SJSA1 (cell line): ENCODE measurements at regions not wholly inside any gene's neighbourhood (a gene's known extent, or its start where the extent isn't known, plus 50 kb on each side); places are given as distances from the start of the nearest gene placed in this dataset.
"Not testable (repeated sequence)": the region's sequence is repeated elsewhere in the genome, so short reads cannot be mapped to it uniquely, and the experiment has no call there.

Experiments
- DNase-seq, 2 experiments: peaks; one replicate each; pipeline ENCODE4 v3.0.0-alpha.2; 2015 to 2020; ENCODE audit warnings: low spot score in 2 of 2, low read depth in 1 of 2
- H3K27ac ChIP-seq: fragments of 250-450 bp; sonication (Bioruptor Pico); 2 replicates; pipeline ENCODE4 v1.5.1; 2020; ENCODE audit warnings: mild to moderate bottlenecking, moderate library complexity
- H3K27me3 ChIP-seq: fragments of 250-450 bp; sonication (Bioruptor Pico); replicated peaks from 2 replicates; pipeline ENCODE4 v1.5.1; 2020; ENCODE audit warnings: mild to moderate bottlenecking, moderate library complexity
- H3K36me3 ChIP-seq: fragments of 250-450 bp; sonication (Bioruptor Pico); 2 replicates; pipeline ENCODE4 v1.5.1; 2020; ENCODE audit warnings: mild to moderate bottlenecking
- H3K4me1 ChIP-seq: fragments of 250-450 bp; sonication (Bioruptor Pico); replicated peaks from 2 replicates; pipeline ENCODE4 v1.6.1; 2021; ENCODE audit warnings: mild to moderate bottlenecking
- H3K4me3 ChIP-seq: fragments of 250-450 bp; sonication (Bioruptor Pico); 2 replicates; pipeline ENCODE4 v1.5.1; 2020; ENCODE audit warnings: mild to moderate bottlenecking
- H3K9me3 ChIP-seq: fragments of 250-450 bp; sonication (Bioruptor Pico); replicated peaks from 2 replicates; pipeline ENCODE4 v1.5.1; 2020; ENCODE audit warnings: mild to moderate bottlenecking

DNA sequence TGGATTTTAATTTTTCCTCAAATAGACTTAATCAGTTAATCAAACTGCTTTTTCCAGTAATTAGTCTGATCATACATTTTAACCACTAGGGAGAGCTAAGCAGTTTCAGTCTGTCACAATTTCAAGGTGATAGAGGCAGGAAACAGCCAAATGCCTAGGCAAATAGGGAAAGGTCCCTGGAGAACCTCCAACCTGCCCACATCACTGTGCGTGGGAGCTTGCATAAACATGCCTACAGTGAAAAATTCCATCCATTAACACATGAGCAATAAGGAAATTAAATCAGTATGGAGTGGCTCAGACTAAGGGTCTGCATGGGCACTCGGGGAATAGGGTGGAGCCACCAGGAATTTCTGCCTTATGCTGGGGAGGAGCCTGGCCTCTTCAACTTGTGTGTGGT, 74.6 kb downstream of the AASDHPPT start:
- Histone ChIP-seq H3K4me3 (no peak overlapping the region), H3K36me3 (no peaks in the 10 kb centered on the region), H3K27ac (no peak overlapping the region), H3K9me3 (no peaks in the 10 kb centered on the region), H3K27me3 (no peaks in the 10 kb centered on the region), H3K4me1 (no peaks in the 10 kb centered on the region)
- DNase-seq: no peak

- H3K27ac ChIP-seq: no peak overlapping the region
- H3K4me3 ChIP-seq: no peak overlapping the region
- no peaks in the 10 kb centered on the region for H3K27me3 ChIP-seq
- no peak for DNase-seq
- no peaks in the 10 kb centered on the region for H3K36me3 ChIP-seq
- no peaks in the 10 kb centered on the region for H3K9me3 ChIP-seq
- no peaks in the 10 kb centered on the region for H3K4me1 ChIP-seq
These were observed 75.4 kb downstream of the AASDHPPT start for GRCh38 chr11:106152824-106153223.

DNA sequence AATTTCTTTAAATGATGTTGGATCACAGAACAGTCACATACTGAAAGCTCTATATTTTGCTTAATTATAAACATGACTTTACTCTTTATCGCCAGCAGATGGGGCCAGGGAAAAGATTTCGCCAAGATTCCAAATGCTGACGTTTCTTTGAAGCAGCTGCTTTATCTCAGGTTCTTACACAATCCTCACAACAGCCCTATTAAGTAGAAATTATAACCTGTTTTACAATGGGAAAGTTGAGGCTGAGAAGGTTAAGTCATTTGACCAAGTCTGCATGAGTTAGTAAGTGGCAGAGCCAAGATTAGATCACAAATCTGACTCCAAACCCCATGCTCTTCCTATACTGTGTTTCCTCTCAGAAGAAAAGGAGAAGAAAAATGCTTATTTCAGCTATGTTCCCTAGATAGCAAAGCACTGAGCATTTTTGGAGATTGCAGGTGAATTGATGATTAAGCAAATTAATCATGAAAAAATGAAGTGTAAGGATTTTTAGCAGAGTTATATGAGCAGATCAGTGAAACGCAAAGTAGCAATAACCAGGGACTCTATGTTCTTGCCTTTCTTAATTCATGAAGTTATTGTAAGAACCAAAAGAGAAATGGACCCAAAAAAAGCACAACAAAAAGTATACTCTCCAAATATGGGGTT, 79.0 kb downstream of the AASDHPPT start:
- DNase-seq: no peak
- H3K27ac ChIP-seq: no peak overlapping the region
- no peaks in the 10 kb centered on the region for H3K9me3 ChIP-seq
- H3K4me1 ChIP-seq: no peaks in the 10 kb centered on the region
- no peak overlapping the region for H3K4me3 ChIP-seq
- no peaks in the 10 kb centered on the region for H3K36me3 ChIP-seq
- no peaks in the 10 kb centered on the region for H3K27me3 ChIP-seq

- no peak overlapping the region for H3K4me3 ChIP-seq
- no peaks in the 10 kb centered on the region for H3K9me3 ChIP-seq
- DNase-seq: no peak
- H3K4me1 ChIP-seq: no peaks in the 10 kb centered on the region
- H3K36me3 ChIP-seq: no peaks in the 10 kb centered on the region
- no peaks in the 10 kb centered on the region for H3K27me3 ChIP-seq
- no peak overlapping the region for H3K27ac ChIP-seq
These were observed 80.9 kb downstream of the AASDHPPT start for GRCh38 chr11:106158406-106158805.

DNA sequence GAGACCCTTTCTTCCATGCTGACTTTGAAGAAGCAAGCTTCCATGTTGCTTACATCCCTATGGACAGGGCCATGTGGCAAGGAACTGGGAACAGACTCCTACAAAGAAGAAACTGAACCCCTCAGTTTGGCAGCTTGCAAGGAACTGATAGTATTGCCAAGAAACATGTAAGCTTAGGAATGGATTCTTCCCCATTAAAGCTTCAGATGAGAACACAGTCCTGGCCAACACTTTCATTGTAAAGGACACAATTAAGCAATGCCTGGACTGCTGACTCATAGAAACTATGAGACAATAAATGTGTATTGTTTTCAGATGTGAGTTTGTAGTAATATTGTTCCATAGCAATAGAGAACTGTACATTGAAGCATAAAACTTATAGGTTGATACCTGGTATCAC, 82.4 kb downstream of the AASDHPPT start:
- DNase-seq: no peak

DNA sequence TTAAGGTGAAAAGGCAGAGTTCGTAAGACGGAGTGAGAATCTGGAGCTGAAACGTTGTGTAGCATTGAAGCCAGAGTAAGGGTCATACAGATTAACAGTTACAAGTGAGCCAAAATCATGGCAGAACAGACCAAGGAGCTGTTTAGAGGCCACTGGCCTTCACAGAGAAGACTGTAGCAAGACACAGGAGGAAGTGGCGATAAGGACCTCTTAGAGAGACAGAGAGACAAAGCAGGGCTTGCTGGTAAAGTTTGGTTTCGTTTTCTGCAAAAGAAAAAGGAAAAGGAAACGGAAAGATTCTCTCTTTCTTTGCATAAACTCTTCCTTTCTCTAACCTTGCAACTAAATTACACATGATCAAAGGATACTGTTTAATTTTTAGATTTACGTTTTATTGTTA, 83.0 kb downstream of the AASDHPPT start:
- H3K4me3 ChIP-seq: no peak overlapping the region
- no peak overlapping the region for H3K27ac ChIP-seq
- no peak for DNase-seq
- H3K4me1 ChIP-seq: no peaks in the 10 kb centered on the region
- no peaks in the 10 kb centered on the region for H3K36me3 ChIP-seq
- H3K9me3 ChIP-seq: no peaks in the 10 kb centered on the region
- no peaks in the 10 kb centered on the region for H3K27me3 ChIP-seq

More for the DNA sequence above, 82.4 kb downstream of the AASDHPPT start:
- H3K36me3 ChIP-seq: no peaks in the 10 kb centered on the region
- H3K4me1 ChIP-seq: no peaks in the 10 kb centered on the region
- no peak overlapping the region for H3K4me3 ChIP-seq
- H3K9me3 ChIP-seq: no peaks in the 10 kb centered on the region
- H3K27ac ChIP-seq: no peak overlapping the region
- H3K27me3 ChIP-seq: no peaks in the 10 kb centered on the region

DNA sequence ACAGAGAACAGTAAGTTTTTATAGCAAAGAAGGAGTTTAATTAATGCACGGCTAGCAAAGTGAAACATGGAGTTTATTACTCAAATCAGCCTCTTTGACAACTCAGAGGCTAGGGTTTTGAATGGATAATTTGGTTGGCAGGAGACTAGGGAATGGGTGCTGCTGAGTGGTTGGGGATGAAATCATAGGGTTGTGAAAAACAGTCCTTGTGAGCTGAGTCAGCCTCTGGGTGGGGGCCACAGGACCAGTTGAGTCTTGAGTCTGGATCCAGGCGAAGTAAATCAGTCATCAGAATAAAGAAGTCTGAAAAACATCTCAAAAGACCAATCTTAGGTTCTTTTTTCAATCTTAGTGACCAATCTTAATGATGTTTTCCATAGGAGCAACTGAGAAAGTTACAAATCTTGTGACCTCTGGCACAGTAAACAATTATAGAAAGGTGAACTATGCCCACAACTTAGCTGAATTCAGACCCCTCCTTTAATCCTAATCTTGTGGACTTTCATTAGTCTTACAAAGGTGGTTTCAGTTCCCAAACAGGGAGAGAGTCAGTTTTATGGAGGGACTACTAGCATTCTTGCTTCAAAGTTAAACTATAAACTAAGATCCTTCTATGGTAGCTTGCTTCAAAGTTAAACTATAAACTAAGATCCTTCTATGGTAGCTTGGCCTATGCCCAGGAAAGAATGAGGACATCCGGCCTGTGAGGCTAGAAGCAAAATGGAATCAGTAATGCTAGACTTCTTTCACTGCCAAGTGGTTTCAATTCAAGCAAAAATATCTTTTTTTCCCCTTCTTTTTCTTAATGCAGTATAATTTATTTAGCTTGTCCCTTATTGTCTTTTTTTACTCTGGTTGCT, 84.5 kb downstream of the AASDHPPT start:
- no peaks in the 10 kb centered on the region for H3K27me3 ChIP-seq
- H3K4me3 ChIP-seq: no peak overlapping the region
- no peak for DNase-seq
- no peaks in the 10 kb centered on the region for H3K4me1 ChIP-seq
- no peaks in the 10 kb centered on the region for H3K9me3 ChIP-seq
- H3K27ac ChIP-seq: no peak overlapping the region
- H3K36me3 ChIP-seq: no peaks in the 10 kb centered on the region

- DNase-seq: no peak
These were observed 89.6 kb downstream of the AASDHPPT start for GRCh38 chr11:106167085-106167484.

DNA sequence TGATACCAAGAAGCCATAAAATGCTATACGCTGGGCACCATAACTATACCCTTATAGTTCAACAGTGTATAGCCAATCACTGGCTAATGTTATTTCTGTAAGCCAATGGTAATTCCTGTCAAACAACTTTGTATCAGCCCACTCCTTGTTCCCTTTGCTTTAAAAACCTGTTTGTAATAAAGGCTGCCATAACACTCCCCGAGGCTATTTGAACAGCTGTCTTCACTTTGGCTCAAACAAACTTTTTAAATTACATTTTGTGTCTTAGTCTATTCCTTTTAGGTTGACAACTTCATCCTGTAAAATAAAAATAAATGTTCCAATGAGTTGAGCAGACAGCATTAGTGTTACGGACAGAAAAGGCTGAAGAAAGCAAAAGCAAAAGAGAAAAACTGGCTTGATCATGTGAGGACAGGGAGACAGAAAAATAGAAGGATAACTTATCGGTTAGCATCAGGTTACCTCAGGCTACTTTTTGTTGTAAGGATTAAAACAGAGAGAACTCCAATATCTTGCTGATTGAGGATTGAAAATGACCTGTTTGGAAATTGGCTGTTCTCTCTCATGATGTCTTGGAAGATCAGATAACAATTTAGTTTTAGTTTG, 95.0 kb downstream of the AASDHPPT start:
- H3K27me3 ChIP-seq: no peaks in the 10 kb centered on the region
- H3K4me3 ChIP-seq: no peak overlapping the region
- H3K9me3 ChIP-seq: no peaks in the 10 kb centered on the region
- H3K27ac ChIP-seq: no peak overlapping the region
- H3K4me1 ChIP-seq: no peaks in the 10 kb centered on the region
- DNase-seq: no peak
- H3K36me3 ChIP-seq: no peaks in the 10 kb centered on the region

More at GRCh38 chr11:106167085-106167484, 89.6 kb downstream of the AASDHPPT start:
- Histone ChIP-seq H3K27me3 (no peaks in the 10 kb centered on the region), H3K4me3 (no peak overlapping the region), H3K36me3 (no peaks in the 10 kb centered on the region), H3K27ac (no peak overlapping the region), H3K4me1 (no peaks in the 10 kb centered on the region), H3K9me3 (no peaks in the 10 kb centered on the region)

GRCh38 chr11:106173291-106173690, 95.8 kb downstream of the AASDHPPT start:
- no peak overlapping the region for H3K27ac ChIP-seq
- DNase-seq: no peak
- H3K36me3 ChIP-seq: no peaks in the 10 kb centered on the region
- H3K4me3 ChIP-seq: no peak overlapping the region
- H3K9me3 ChIP-seq: no peaks in the 10 kb centered on the region
- H3K27me3 ChIP-seq: no peaks in the 10 kb centered on the region
- H3K4me1 ChIP-seq: no peaks in the 10 kb centered on the region

- not testable (repeated sequence) for H3K4me3 ChIP-seq, H3K27ac ChIP-seq, DNase-seq, H3K27me3 ChIP-seq, H3K36me3 ChIP-seq, H3K4me1 ChIP-seq, H3K9me3 ChIP-seq
These were observed 96.5 kb downstream of the AASDHPPT start for GRCh38 chr11:106174003-106174402.

GRCh38 chr11:106176817-106177216, 99.4 kb downstream of the AASDHPPT start:
- Histone ChIP-seq H3K9me3 (no peaks in the 10 kb centered on the region), H3K4me3 (no peak overlapping the region), H3K36me3 (no peaks in the 10 kb centered on the region), H3K4me1 (no peaks in the 10 kb centered on the region), H3K27me3 (no peaks in the 10 kb centered on the region), H3K27ac (no peak overlapping the region)
- no peak for DNase-seq

DNA sequence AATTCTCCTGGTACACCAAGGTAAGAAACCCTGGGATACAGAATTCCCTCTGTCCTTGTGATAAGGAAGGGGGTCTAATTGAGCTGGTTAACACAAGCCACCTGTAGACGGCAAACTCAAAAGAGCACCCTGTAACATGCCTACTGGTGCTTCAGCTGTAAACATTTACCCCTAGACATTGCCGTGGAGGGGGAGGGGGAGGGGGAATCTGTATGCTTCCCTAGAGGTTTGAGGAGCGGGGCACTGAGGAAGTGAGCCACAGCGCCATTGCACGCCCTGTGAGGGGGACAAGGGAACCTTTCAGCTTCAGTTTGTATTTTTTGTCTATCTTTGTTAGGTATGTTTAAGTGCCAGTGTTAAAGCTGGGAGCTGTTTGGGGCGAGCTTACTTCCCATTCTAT, 99.8 kb downstream of the AASDHPPT start:
- H3K36me3 ChIP-seq: no peaks in the 10 kb centered on the region
- no peak for DNase-seq
- H3K9me3 ChIP-seq: no peaks in the 10 kb centered on the region
- H3K4me1 ChIP-seq: no peaks in the 10 kb centered on the region
- H3K27ac ChIP-seq: no peak overlapping the region
- H3K27me3 ChIP-seq: no peaks in the 10 kb centered on the region
- H3K4me3 ChIP-seq: no peak overlapping the region

GRCh38 chr11:106178361-106178760, 100.9 kb downstream of the AASDHPPT start:
- Histone ChIP-seq H3K36me3 (no peaks in the 10 kb centered on the region), H3K9me3 (no peaks in the 10 kb centered on the region), H3K4me3 (no peak overlapping the region), H3K4me1 (no peaks in the 10 kb centered on the region), H3K27me3 (no peaks in the 10 kb centered on the region), H3K27ac (no peak overlapping the region)
- DNase-seq: no peak
